ENCODE measurements at regions not wholly inside any gene's neighbourhood (a gene's known extent, or its start where the extent isn't known, plus 50 kb on each side); places are given as distances from the start of the nearest gene placed in this dataset.

- TF ChIP-seq STAT1 (IDR thresholded peaks at IDR 0.05; ENCODE audit: unreplicated experiment) (no peak), POLR2AphosphoS5 (IDR thresholded peaks at IDR 0.05; ENCODE audit: low read depth) (no peak), CTCF (conservative IDR thresholded peaks at IDR 0.05; ENCODE audit: low read depth in 2 of 2) (no peak), CREB1 (CRISPR knock-in tag; IDR thresholded peaks at IDR 0.05; ENCODE audit: low read depth) (no peak), REST (IDR thresholded peaks at IDR 0.05; ENCODE audit: unreplicated experiment) (no peak), EZH2 (IDR thresholded peaks at IDR 0.05; ENCODE audit: low read depth, unreplicated experiment) (no peak), JUNB (IDR thresholded peaks at IDR 0.05; ENCODE audit: unreplicated experiment) (no peak), ZNF331 (CRISPR knock-in tag; IDR thresholded peaks at IDR 0.05; ENCODE audit: low read depth) (no peak)
Measured at GRCh38 chr14:86780461-86780860, 1212.5 kb downstream of the GALC start (continued).

- Histone ChIP-seq H3F3A (replicated peaks; ENCODE audit: low read depth) (no peaks in the 10 kb centered on the region), H3K79me2 (replicated peaks; ENCODE audit: insufficient read depth) (no peaks in the 10 kb centered on the region), H3K4me1 (ENCODE audit: insufficient read depth) (no peaks in the 10 kb centered on the region), H3K27me3 (ENCODE audit: insufficient read depth) (no peaks in the 10 kb centered on the region), H3K9me2 (ENCODE audit: insufficient read depth) (no peaks in the 10 kb centered on the region), H3K27ac (ENCODE audit: low read depth) (no peak overlapping the region), H3K4me2 (no peak overlapping the region), H3K36me3 (ENCODE audit: insufficient read depth) (no peaks in the 10 kb centered on the region), H2AFZ (no peak overlapping the region), H3K4me3 (no peak overlapping the region), H4K20me1 (replicated peaks; ENCODE audit: insufficient read depth) (no peaks in the 10 kb centered on the region)
- peaks cover 9% of the 10 kb centered on the region; the same call in 2 of the 3 replicates for H3K36me3 Mint-ChIP-seq (ENCODE audit: low read depth)
- H3K27ac Mint-ChIP-seq, result no peak overlapping the region
- H3K9me3 Mint-ChIP-seq, result peaks cover 13% of the 10 kb centered on the region
- ATAC-seq (no peak), DNase-seq (ENCODE audit: low spot score) (no peak)
- peaks cover 2% of the 10 kb centered on the region for H3K27me3 Mint-ChIP-seq (ENCODE audit: insufficient read depth, low read depth, poor library complexity)
- no peaks in the 10 kb centered on the region for H3K4me1 Mint-ChIP-seq
- H3K4me3 Mint-ChIP-seq, result no peak overlapping the region
- no peak for TF ChIP-seq REST (IDR thresholded peaks at IDR 0.05; ENCODE audit: unreplicated experiment)
- TF ChIP-seq ZNF462 (CRISPR knock-in tag; IDR thresholded peaks at IDR 0.05), result no peak
- no peak for TF ChIP-seq JUNB (IDR thresholded peaks at IDR 0.05; ENCODE audit: unreplicated experiment)
Measured at GRCh38 chr14:86779416-86779815, 1213.6 kb downstream of the GALC start.

Data from GM23338 (cell line).